IgD-negative memory B cell (primary cell): ENCODE measurements at regions not wholly inside any gene's neighbourhood (a gene's known extent, or its start where the extent isn't known, plus 50 kb on each side); places are given as distances from the start of the nearest gene placed in this dataset.

ENCODE experiments used
- H3K27ac Mint-ChIP-seq, 3 donors: one replicate each; pipeline ENCODE4 v1.8.0; 2020 to 2022; ENCODE audit warnings: mild to moderate bottlenecking in 3 of 3, mixed read lengths in 3 of 3, moderate library complexity in 1 of 3
- H3K27me3 Mint-ChIP-seq: one replicate; pipeline ENCODE4 v1.8.0; 2021; ENCODE audit warnings: mixed read lengths
- H3K36me3 Mint-ChIP-seq: one replicate; pipeline ENCODE4 v1.8.0; 2020; ENCODE audit warnings: mild to moderate bottlenecking, mixed read lengths
- H3K4me1 Mint-ChIP-seq, 3 donors: one replicate each; pipeline ENCODE4 v1.8.0; 2020 to 2022; ENCODE audit warnings: mixed read lengths in 3 of 3, mild to moderate bottlenecking in 1 of 3
- H3K4me3 Mint-ChIP-seq, 4 donors: one replicate each; pipeline ENCODE4 v1.8.0; 2020 to 2022; ENCODE audit warnings: mild to moderate bottlenecking in 4 of 4, mixed read lengths in 4 of 4, moderate library complexity in 3 of 4
- H3K9me3 Mint-ChIP-seq, 3 donors: one replicate each; pipeline ENCODE4 v1.8.0; 2020 to 2021; ENCODE audit warnings: mixed read lengths in 3 of 3, mild to moderate bottlenecking in 1 of 3

DNA sequence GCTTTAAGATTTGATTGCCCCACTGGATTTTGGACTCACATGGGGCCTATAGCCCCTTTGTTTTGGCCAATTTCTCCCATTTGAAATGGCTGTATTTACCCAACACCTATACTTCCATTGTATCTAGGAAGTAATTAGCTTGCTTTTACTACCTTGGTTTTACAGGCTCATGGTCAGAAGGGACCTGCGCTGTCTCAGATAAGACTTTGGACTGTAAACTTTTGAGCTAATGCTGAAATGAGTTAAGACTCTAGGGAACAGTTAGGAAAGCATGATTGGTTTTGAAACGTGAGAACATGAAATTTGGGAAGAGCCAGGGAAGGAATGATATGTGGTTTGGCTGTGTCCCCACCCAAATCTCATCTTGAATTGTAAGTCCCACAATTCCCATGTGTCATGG, 419.0 kb upstream of the TMPO start:
- Mint-ChIP-seq H3K27me3 (no peaks in the 10 kb centered on the region), H3K4me1 (peaks cover 0 to 2% (median 0%) of the 10 kb centered on the region in 3 donors), H3K9me3 (peaks cover 2 to 3% (median 3%) of the 10 kb centered on the region in 3 donors), H3K4me3 (no peak overlapping the region), H3K27ac (no peak overlapping the region), H3K36me3 (no peaks in the 10 kb centered on the region)

DNA sequence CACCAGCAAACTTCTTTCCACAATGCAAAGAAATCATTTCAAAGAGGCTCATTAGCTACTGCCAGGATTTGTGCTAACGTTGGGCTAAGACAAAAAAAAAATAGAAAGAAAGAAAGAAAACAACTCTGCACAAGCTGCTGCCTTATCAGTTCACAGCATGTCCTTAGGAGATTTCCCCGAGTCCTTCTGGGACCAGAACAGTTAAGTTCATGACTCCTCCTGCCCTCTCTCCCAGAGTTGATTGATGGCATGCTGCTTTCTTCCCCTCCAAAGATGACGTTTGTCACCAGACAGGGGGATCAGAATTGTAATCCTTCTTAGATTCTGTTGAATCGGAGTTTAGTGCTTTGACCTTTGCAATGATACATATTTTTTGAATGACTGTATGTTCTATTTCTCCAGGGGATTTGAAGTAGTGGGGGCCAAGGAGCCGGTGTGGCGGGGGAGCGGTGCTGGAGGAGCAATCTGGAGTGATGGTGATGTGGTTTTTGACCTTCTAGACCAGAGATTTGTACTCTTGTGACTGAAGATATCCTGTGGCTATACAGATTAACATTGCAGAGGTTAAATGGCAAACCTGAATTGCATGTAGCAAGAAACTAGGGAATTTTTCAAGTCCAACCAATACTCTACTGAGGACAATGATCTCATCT, 409.2 kb upstream of the TMPO start:
- Mint-ChIP-seq H3K27me3 (no peaks in the 10 kb centered on the region), H3K27ac (no peak overlapping the region), H3K9me3 (peaks cover 0 to 1% (median 0%) of the 10 kb centered on the region in 3 donors), H3K4me1 (peaks cover 0 to 2% (median 0%) of the 10 kb centered on the region in 3 donors), H3K36me3 (no peaks in the 10 kb centered on the region), H3K4me3 (no peak overlapping the region)

DNA sequence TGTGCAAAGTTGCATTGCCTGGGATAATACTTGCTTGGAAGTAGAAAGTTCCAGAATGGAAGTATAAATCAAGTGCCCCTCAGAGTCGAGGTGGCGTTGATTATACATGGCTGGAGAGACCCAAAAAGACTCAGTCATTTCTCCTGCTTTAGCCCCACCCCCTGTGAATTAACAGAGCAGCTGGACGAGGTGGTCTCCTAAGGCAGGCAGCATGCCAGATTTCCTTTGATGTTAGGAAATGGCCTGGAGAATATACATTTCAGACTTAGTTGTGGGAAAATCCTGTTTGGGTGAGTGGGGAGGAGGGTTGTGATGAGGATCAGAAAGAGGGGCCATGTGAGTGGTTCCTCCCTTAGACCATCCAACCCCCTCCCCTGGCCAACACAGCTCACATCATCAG, 406.1 kb upstream of the TMPO start:
- Mint-ChIP-seq H3K4me1 (no peaks in the 10 kb centered on the region), H3K27ac (no peak overlapping the region), H3K27me3 (no peaks in the 10 kb centered on the region), H3K4me3 (no peak overlapping the region), H3K9me3 (peaks cover 0 to 1% (median 0%) of the 10 kb centered on the region in 3 donors), H3K36me3 (no peaks in the 10 kb centered on the region)

DNA sequence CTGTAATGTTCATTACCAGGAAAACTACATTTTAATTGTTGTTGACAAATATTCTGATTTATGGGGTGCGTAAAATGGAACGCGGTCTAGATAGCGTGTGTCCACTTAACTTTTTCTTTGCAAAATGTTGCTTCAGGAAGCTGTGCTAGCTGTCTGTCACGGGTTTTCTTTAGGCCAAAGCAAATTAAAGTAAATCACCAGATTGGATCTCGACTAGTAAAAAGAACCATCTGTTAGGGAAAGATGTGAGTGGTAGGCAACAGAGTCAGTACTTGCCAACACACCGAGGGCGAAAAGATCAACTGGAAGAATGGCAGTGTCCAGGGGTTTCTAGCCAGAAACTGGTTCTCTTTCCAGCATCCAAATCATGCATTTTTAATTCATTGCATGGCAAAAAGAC, 404.9 kb upstream of the TMPO start:
- no peaks in the 10 kb centered on the region for H3K4me1 Mint-ChIP-seq
- H3K36me3 Mint-ChIP-seq = no peaks in the 10 kb centered on the region
- no peaks in the 10 kb centered on the region for H3K9me3 Mint-ChIP-seq
- no peaks in the 10 kb centered on the region for H3K27me3 Mint-ChIP-seq
- H3K4me3 Mint-ChIP-seq = no peak overlapping the region
- no peak overlapping the region for H3K27ac Mint-ChIP-seq

DNA sequence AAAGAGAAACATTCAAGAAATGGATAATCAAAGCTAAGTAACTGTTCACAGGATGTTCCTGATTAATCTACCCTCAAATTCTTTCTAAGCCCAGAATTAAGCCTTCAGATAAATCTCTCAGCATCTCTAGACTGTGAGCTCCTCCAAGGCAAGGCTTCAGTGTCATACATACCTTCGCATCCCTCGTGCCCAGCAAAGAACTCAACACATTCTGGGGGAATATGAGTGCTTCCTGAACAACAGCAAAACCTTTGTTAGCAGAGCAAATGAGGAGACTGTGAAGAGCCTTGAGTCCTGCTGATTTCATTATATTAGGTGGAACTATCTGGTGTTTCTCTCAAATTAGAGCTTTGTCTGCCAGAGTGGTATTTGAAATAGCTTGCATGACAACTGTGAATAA, 401.8 kb upstream of the TMPO start:
- Mint-ChIP-seq H3K27me3 (no peaks in the 10 kb centered on the region), H3K4me3 (no peak overlapping the region), H3K27ac (no peak overlapping the region), H3K36me3 (no peaks in the 10 kb centered on the region), H3K4me1 (no peaks in the 10 kb centered on the region), H3K9me3 (no peaks in the 10 kb centered on the region)

GRCh38 chr12:98121963-98122362, 393.4 kb upstream of the TMPO start:
- Mint-ChIP-seq H3K4me3 (no peak overlapping the region), H3K27ac (no peak overlapping the region), H3K4me1 (peaks cover 0 to 5% (median 0%) of the 10 kb centered on the region in 3 donors), H3K27me3 (no peaks in the 10 kb centered on the region), H3K36me3 (no peaks in the 10 kb centered on the region), H3K9me3 (peaks cover 0 to 5% (median 1%) of the 10 kb centered on the region in 3 donors)

- Mint-ChIP-seq H3K9me3 (peaks cover 0 to 5% (median 1%) of the 10 kb centered on the region in 3 donors), H3K36me3 (no peaks in the 10 kb centered on the region), H3K4me1 (peaks cover 0 to 5% (median 0%) of the 10 kb centered on the region in 3 donors), H3K4me3 (no peak overlapping the region), H3K27me3 (no peaks in the 10 kb centered on the region), H3K27ac (no peak overlapping the region)
Observed at GRCh38 chr12:98123021-98123461, 392.3 kb upstream of the TMPO start.

DNA sequence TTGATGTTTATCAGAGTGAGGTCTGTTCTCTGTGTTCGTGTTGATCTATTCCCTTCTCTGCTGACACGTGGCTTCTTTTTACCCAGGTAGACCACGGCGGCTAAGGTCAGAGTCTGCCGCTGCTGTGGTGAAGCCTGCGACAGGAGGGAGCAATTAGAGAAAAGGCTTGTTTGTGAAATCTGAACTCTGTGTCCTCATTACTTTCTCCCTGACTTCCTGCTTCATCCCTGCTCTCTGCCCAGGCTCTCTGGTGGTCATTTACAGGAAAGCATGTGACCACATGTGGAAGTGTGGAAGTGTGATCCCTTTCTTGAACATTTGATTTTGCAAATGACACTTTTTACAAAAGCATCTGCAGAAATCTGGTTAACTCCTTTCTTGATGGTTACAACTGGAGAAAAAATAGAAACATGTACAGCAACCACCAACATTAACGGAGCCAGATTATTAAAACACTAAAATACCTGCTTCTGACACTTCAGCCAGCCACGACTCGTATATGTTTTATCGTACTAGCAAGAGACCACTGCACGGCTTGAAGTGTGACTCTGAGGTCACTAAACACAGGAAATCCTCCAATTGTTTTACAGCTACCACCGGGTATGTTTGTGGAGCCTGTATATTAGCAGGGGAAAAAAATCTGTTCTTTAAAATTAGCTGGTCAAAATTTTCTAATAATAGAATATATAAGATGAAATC, 388.6 kb upstream of the TMPO start:
- Mint-ChIP-seq H3K4me3 (no peak overlapping the region), H3K4me1 (peaks cover 0 to 5% (median 0%) of the 10 kb centered on the region in 3 donors), H3K27me3 (peaks cover 1% of the 10 kb centered on the region), H3K36me3 (no peaks in the 10 kb centered on the region), H3K9me3 (peaks cover 0 to 8% (median 1%) of the 10 kb centered on the region in 3 donors), H3K27ac (no peak overlapping the region)

- Mint-ChIP-seq H3K4me3 (no peak overlapping the region), H3K27ac (no peak overlapping the region), H3K27me3 (peaks cover 1% of the 10 kb centered on the region)
Observed at GRCh38 chr12:98127336-98127679, 388.1 kb upstream of the TMPO start.

GRCh38 chr12:98127854-98128253, 387.5 kb upstream of the TMPO start:
- Mint-ChIP-seq H3K4me3 (no peak overlapping the region), H3K4me1 (peaks cover 0 to 5% (median 0%) of the 10 kb centered on the region in 3 donors), H3K36me3 (no peaks in the 10 kb centered on the region), H3K27me3 (peaks cover 1% of the 10 kb centered on the region), H3K27ac (no peak overlapping the region), H3K9me3 (peaks cover 0 to 10% (median 1%) of the 10 kb centered on the region in 3 donors)

More at GRCh38 chr12:98127336-98127679, 388.1 kb upstream of the TMPO start:
- Mint-ChIP-seq H3K36me3 (no peaks in the 10 kb centered on the region), H3K9me3 (peaks cover 0 to 10% (median 1%) of the 10 kb centered on the region in 3 donors), H3K4me1 (peaks cover 0 to 5% (median 0%) of the 10 kb centered on the region in 3 donors)

- Mint-ChIP-seq H3K4me3 (no peak overlapping the region), H3K4me1 (no peaks in the 10 kb centered on the region), H3K27me3 (no peaks in the 10 kb centered on the region), H3K27ac (no peak overlapping the region), H3K36me3 (no peaks in the 10 kb centered on the region), H3K9me3 (peaks cover 0 to 2% (median 0%) of the 10 kb centered on the region in 3 donors)
Observed at GRCh38 chr12:98136544-98136943, 378.8 kb upstream of the TMPO start.

DNA sequence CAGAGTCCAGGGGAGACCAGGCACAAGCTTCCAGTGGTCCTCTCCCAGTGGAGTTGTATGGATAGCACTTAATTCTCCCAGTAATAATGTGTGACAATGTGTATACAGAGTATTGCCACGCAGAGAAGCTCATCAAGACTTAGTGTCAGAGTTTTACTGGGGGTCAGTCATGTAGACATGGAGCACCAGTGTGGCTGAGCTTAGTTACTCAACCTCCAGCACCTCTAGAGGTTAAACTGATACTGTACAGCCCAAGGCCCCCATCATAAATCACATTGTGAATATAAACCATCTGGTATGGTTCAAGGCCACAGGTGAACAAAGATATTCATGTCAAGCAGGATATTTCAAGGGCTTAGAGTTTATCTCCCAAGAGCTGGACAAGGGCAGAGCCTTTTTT, 378.1 kb upstream of the TMPO start:
- no peaks in the 10 kb centered on the region for H3K4me1 Mint-ChIP-seq
- H3K36me3 Mint-ChIP-seq = no peaks in the 10 kb centered on the region
- no peaks in the 10 kb centered on the region for H3K9me3 Mint-ChIP-seq
- peak overlapping the region in 1 of 3 donors; percentile 12 for H3K27ac Mint-ChIP-seq
- no peak overlapping the region for H3K4me3 Mint-ChIP-seq
- H3K27me3 Mint-ChIP-seq = no peaks in the 10 kb centered on the region

DNA sequence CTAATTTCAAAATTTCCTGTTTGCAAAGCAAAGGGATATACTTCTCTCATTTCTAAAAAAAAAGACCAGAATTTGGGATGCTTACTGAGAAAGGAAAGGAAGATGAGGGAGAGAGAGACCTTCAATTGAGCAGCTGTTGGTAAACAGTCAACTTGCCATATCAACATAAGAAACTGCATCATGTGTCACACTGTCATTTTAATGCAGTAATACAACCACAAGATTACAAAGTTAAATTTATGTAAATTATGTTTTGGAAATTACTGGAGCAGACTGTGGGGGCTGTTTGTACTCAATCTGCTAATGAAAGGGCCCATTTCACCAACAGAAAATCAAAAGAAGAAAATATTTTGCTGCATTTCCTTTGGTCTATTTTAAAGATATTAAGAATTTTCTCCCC, 370.4 kb upstream of the TMPO start:
- Mint-ChIP-seq H3K9me3 (no peaks in the 10 kb centered on the region), H3K4me3 (no peak overlapping the region), H3K4me1 (no peaks in the 10 kb centered on the region), H3K36me3 (no peaks in the 10 kb centered on the region), H3K27ac (no peak overlapping the region), H3K27me3 (peaks cover under 1% of the 10 kb centered on the region)

- no peaks in the 10 kb centered on the region for H3K4me1 Mint-ChIP-seq
- no peaks in the 10 kb centered on the region for H3K36me3 Mint-ChIP-seq
- H3K9me3 Mint-ChIP-seq = no peaks in the 10 kb centered on the region
- no peak overlapping the region for H3K4me3 Mint-ChIP-seq
- no peak overlapping the region for H3K27ac Mint-ChIP-seq
- peaks cover 3% of the 10 kb centered on the region for H3K27me3 Mint-ChIP-seq
Observed at GRCh38 chr12:98146043-98146442, 369.3 kb upstream of the TMPO start.

- H3K36me3 Mint-ChIP-seq = no peaks in the 10 kb centered on the region
- H3K27me3 Mint-ChIP-seq = peaks cover 3% of the 10 kb centered on the region
- no peaks in the 10 kb centered on the region for H3K4me1 Mint-ChIP-seq
- H3K27ac Mint-ChIP-seq = no peak overlapping the region
- H3K9me3 Mint-ChIP-seq = no peaks in the 10 kb centered on the region
- H3K4me3 Mint-ChIP-seq = no peak overlapping the region
Observed at GRCh38 chr12:98146487-98146886, 368.9 kb upstream of the TMPO start.

- Mint-ChIP-seq H3K27me3 (peaks cover 3% of the 10 kb centered on the region), H3K36me3 (no peaks in the 10 kb centered on the region), H3K9me3 (peaks cover 0 to 2% (median 0%) of the 10 kb centered on the region in 3 donors), H3K27ac (no peak overlapping the region), H3K4me3 (no peak overlapping the region), H3K4me1 (no peaks in the 10 kb centered on the region)
Observed at GRCh38 chr12:98149270-98149669, 366.1 kb upstream of the TMPO start.
